Fibroblast of skin of abdomen (primary cell): ENCODE measurements at regions not wholly inside any gene's neighbourhood (a gene's known extent, or its start where the extent isn't known, plus 50 kb on each side); places are given as distances from the start of the nearest gene placed in this dataset.

Source experiments
- DNase-seq: peaks from one replicate; pipeline ENCODE4 v3.0.0-alpha.2; 2013

GRCh38 chr3:187902041-187902471 lies 156.8 kb upstream of the BCL6 start:
- DNase-seq = no peak

- DNase-seq = no peak
These were observed 157.7 kb upstream of the BCL6 start for GRCh38 chr3:187902936-187903335.

GRCh38 chr3:187903697-187904096 lies 158.4 kb upstream of the BCL6 start:
- no peak for DNase-seq

- no peak for DNase-seq
These were observed 161.1 kb upstream of the BCL6 start for GRCh38 chr3:187906416-187906815.

GRCh38 chr3:187906920-187907319 lies 161.7 kb upstream of the BCL6 start:
- DNase-seq = no peak

GRCh38 chr3:187909866-187910265 lies 164.6 kb upstream of the BCL6 start:
- DNase-seq = no peak

- DNase-seq = no peak
These were observed 166.7 kb upstream of the BCL6 start for GRCh38 chr3:187912007-187912406.

GRCh38 chr3:187913617-187914033 lies 168.4 kb upstream of the BCL6 start:
- DNase-seq = no peak

- no peak for DNase-seq
These were observed 169.0 kb upstream of the BCL6 start for GRCh38 chr3:187914231-187914630.

- no peak for DNase-seq
These were observed 170.8 kb upstream of the BCL6 start for GRCh38 chr3:187916072-187916471.

- no peak for DNase-seq
These were observed 172.9 kb upstream of the BCL6 start for GRCh38 chr3:187918081-187918644.

- DNase-seq = no peak
These were observed 173.8 kb upstream of the BCL6 start for GRCh38 chr3:187919048-187919447.

- no peak for DNase-seq
These were observed 174.3 kb upstream of the BCL6 start for GRCh38 chr3:187919544-187919943.

GRCh38 chr3:187920030-187920429 lies 174.8 kb upstream of the BCL6 start:
- DNase-seq = no peak

GRCh38 chr3:187920913-187921312 lies 175.6 kb upstream of the BCL6 start:
- DNase-seq = peak; percentile 79

- no peak for DNase-seq
These were observed 176.3 kb upstream of the BCL6 start for GRCh38 chr3:187921391-187922074.

- DNase-seq = peak; percentile 85
These were observed 177.6 kb upstream of the BCL6 start for GRCh38 chr3:187922704-187923416.

- DNase-seq = no peak
These were observed 179.4 kb upstream of the BCL6 start for GRCh38 chr3:187924651-187925050.

GRCh38 chr3:187925326-187925725 lies 180.1 kb upstream of the BCL6 start:
- no peak for DNase-seq

- DNase-seq = no peak
These were observed 181.4 kb upstream of the BCL6 start for GRCh38 chr3:187926620-187927019.

GRCh38 chr3:187927565-187927964 lies 182.3 kb upstream of the BCL6 start:
- no peak for DNase-seq

GRCh38 chr3:187929112-187929816 lies 184.0 kb upstream of the BCL6 start:
- no peak for DNase-seq

- no peak for DNase-seq
These were observed 184.8 kb upstream of the BCL6 start for GRCh38 chr3:187930021-187930420.
